Nucleus accumbens (tissue), 56 donors: ENCODE measurements at regions not wholly inside any gene's neighbourhood (a gene's known extent, or its start where the extent isn't known, plus 50 kb on each side); places are given as distances from the start of the nearest gene placed in this dataset.
"Not testable (repeated sequence)": the region's sequence is repeated elsewhere in the genome, so short reads cannot be mapped to it uniquely, and the experiment has no call there.

ENCODE experiments used
- DNase-seq, 56 donors: peaks; one replicate each; lab custom pipeline; 2025; lab: John Stamatoyannopoulos, UW

GRCh38 chr21:22352088-22352487 is 1353.9 kb downstream of the NCAM2 start:
- no peak for DNase-seq

DNA sequence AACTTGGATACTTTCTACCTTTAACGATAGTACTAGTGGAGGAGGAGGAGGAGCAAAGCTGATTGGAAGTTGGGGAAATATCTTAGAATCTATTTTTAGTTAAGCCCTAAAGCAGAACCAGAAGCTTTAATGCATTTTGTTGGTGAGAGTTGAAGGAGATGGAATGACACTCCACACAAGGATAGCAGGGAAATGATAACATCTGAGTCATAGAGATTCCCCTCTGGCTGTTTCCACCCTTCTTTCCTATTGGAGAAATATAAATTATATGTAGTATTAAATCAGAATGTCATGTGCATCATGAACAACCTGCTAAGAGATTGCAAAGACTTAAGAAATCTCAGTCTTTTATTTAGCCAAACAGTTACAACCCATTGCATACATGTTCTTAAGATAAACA is 1357.7 kb downstream of the NCAM2 start:
- DNase-seq: no peak

DNA sequence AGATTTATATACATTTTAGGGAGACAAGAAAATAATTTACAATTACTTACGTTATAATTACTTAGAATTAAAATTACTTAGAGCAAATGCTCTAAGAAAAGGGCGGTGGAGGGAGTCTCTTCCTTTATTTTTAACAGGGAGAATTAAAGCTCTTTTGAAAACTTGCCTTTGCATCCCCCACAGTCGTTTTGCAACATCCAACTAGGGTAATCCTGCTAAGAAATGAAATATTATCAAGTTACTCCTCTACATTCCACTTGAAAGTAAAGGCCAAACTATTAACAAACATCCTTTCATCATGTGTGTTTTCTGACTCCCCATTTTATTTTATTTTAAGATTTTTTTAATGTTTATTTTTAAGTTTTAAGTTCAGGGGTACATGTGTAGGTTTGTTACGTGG is 1358.5 kb downstream of the NCAM2 start:
- DNase-seq: no peak

DNA sequence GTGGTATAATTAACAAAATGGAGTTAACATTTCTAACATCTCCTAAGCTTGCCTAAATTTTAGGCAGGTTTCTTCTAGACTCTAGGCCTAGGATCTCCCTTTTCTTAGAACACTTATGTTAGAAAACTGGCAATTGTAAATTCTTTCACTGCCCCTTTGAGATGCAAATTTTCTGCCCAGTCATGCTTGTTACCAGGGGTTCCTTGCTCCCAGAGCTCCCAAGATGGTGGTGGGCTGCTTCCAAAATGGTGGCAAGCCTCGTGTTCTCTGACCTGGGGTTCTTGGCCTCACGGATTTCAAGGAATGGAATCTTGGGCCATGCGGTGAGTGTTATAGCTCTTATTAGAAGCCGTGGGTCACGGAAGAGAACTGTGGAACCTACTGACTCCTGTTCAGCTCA is 1361.4 kb downstream of the NCAM2 start:
- DNase-seq: not testable (repeated sequence)

DNA sequence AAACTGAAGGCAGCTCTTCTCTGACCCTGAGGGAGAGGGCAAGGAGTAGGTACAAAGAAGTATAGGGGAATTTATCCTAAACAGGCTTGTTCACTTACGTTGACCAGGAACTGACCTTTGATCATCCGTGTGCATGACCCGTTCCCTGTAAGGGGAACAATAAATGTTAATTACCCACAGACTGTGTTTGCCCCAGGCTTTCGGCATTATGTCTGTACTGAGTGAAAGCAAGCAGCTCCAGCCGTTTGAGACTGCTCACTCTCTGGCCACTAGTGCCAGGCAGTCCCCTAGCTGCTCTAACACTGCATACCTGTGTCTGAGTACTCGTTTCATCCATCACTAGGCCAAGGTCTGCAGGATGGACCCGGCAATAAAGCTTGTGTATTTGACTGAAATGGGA is 1365.3 kb downstream of the NCAM2 start:
- no peak for DNase-seq

- DNase-seq: no peak
Observed at GRCh38 chr21:22364163-22364562, 1366.0 kb downstream of the NCAM2 start.

DNA sequence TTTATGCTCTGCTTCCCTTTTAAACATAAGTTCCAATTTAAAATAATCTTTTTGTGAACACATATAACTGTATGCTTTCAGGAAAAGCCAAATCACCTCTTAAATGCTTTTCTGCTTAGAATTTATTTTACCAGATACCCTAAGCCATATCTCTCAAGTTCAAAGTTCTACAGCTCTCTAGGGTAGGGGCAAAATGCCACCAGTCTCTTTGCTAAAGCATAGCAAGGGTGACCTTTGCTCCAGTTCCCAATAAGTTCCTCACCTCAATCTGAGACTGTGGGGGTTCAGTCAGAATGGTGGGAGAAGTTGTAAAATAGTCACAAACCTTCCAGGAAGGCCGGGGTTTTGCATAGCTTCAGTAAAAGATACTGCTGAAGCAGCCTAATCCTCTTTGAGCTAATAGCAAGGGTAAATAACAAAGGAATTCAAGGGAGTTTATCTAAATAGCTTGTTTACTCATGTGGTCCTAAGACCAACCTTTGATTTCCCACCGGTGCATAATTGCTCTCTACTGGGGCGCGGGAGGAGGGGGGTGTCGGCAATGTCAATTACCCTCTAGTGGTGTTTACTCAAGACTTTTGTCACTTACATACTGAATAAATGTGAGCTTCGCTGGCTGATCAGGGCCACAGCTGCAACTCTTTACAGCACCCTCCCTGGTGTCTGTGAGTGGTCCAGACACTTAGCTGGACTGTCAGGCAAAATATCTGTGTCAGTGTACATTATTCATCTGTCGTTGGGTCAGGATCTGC is 1376.2 kb downstream of the NCAM2 start:
- no peak for DNase-seq

DNA sequence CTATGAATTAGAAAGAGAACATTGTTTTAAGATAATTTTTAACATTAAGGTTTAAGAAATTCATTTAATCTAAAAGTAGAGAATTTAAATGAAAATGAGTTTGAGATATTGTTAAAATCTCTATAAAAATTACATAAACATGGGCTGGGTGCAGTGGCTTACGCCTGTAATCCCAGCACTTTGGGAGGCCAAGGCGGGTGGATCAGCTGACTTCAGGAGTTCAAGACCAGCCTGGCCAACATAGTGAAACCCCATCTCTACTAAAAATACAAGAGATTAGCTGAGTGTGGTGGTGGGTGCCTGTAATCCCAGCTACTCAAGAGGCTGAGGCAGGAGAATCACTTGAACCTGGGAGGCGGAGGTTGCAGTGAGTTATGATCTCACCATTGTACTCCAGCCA is 1379.6 kb downstream of the NCAM2 start:
- not testable (repeated sequence) for DNase-seq

GRCh38 chr21:22393324-22393723 is 1395.1 kb downstream of the NCAM2 start:
- no peak for DNase-seq

DNA sequence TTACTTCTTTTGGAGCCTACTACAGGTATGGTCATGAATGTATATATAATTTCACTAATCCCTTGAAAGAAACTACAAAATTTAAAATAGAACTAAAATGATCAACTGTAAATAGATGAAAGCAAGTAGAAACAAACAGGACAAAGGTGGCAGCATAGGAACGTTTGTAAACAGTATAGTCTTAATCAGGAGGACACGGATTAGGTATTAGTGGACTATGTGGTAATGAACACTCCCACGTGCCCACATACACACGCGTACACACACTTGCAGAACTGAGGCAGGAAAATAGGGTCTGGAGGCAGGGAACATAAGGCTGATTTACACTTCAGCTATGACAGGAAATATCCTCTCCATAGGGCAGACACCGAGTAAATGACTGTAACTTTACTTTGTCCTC is 1397.8 kb downstream of the NCAM2 start:
- no peak for DNase-seq

- DNase-seq: no peak
Observed at GRCh38 chr21:22399681-22400514, 1401.7 kb downstream of the NCAM2 start.

DNA sequence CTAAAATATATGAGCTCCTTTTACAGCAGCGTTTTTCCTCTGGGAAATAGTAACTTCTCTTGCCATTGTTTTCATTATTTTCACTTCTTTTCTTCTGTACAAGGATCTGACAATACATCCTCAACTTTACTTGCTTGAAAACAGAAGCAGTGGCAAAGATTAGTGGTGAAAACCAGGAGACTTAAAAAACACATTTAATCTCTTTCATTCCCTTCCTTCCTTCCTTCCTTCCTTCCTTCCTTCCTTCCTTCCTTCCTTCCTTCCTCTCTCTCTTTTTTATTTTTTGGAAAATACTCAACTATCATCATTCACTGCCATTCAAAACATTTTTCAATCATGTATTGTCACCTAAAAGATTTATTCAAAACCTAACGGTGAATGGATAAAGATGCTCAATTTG is 1411.4 kb downstream of the NCAM2 start:
- DNase-seq: no peak

DNA sequence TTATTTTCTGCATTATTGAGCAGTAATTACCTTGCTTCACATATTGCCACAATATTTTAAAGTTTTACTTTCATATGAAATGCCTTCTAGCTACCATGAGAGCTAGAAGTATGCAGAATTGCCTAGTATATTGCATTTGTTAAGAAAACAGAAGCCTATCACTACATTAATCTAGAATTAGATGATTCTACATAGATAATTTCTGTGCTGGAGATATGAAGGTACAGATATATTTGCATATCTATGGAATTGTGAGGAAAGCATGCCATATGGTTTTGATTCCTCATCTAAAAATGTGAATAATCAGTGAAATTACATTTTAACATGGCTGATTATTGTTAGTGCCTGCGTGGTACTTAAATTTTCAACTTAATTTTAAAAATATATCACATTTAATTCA is 1418.3 kb downstream of the NCAM2 start:
- DNase-seq: no peak

DNA sequence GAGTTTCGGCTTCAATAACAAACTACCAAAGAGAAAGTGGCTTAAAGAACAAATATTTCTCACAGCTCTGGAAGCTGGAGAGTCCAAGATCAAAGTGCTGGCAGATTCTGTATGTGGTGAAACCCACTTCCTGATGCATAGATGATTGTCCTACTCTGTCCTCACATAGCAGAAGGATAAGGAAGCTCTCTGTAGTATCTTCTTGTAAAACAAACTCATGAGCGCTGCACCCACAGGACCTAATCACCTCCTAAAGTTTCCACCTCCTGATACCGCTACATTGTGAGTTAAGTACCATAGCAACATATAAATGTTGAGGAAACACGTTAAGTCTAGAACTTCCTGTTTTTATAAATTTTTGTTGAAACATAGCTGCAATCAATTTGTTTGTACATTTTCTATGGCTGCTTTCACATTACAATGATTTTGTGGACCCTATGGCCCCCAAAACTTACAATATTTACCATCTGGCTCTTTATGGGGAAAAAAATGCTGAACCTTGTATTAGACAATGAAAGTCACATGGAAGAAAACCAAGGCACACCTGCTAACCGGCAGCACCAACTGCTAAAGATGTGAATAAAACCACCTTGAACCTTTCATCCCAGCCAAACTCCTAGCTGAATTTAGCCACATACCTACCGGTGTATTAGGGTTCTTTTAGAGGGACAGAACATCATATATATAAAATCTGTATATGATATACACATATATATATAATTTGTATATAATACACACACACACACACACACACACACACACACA is 1423.4 kb downstream of the NCAM2 start:
- DNase-seq: no peak

GRCh38 chr21:22438428-22439086 is 1440.3 kb downstream of the NCAM2 start:
- no peak for DNase-seq

DNA sequence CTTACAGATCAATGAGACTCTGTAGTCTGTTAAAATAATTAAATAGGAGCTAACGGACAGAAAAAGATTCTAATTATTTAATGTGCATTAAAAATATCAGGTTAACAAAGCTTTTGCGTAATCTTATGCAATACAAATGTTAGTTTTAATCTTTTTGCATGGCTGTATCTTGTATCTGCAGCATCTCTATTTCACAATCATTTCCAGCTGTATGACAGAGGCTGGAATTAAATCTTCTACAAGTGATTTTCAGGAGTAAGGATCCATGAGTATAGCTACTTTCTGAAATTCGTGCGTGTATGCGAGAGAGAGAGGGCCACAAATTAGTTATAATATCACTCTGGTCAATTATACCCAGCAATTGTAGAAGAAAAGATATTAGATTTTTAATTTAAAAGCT is 1446.8 kb downstream of the NCAM2 start:
- no peak for DNase-seq

- no peak for DNase-seq
Observed at GRCh38 chr21:22450507-22450906, 1452.3 kb downstream of the NCAM2 start.

DNA sequence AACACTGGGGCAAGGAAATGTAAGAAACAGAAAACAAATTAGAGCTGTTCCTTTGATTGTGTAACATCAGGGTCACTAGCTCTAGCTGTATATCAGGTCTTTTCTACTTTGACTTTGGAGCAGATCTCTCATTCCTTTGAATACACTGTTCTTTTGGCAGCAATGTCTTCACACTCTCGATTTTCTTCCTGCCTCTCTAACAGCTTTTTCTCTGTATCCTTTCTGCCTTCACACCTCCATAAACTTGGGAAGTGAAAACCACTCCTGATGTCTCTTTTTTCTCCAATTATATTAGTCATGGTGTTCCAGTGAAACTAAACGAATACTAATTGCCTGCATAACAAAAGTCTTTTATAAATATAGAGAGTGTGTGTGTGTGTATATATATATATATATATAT is 1458.0 kb downstream of the NCAM2 start:
- DNase-seq: no peak

GRCh38 chr21:22468893-22469292 is 1470.7 kb downstream of the NCAM2 start:
- DNase-seq: no peak

- no peak for DNase-seq
Observed at GRCh38 chr21:22474403-22474802, 1476.2 kb downstream of the NCAM2 start.

DNA sequence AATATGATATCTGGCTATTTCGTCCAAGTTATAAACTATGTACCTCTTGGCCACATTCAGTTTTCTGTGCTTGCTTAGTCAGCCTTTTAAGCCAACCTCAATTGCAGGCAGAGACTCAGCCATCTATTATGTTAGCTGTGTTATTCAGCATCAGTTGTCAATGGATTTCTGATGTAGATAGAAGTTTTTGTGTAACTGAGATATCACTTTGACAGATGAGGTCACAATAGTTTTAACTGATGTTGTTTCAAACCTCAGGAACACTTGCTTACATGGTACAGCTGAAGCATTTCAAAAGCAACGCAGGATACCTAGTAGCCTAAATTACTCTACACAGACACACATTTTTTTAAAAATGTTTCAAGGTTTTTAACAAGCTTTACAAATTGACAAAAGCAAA is 1478.0 kb downstream of the NCAM2 start:
- no peak for DNase-seq
